ENCODE measurements at regions not wholly inside any gene's neighbourhood (a gene's known extent, or its start where the extent isn't known, plus 50 kb on each side); places are given as distances from the start of the nearest gene placed in this dataset.
"Not testable (repeated sequence)": the region's sequence is repeated elsewhere in the genome, so short reads cannot be mapped to it uniquely, and the experiment has no call there.

- DNase-seq, result no peak
Measured at GRCh38 chr1:10867914-10868598, 71.6 kb upstream of the CASZ1 start.

GRCh38 chr1:10868599-10868965 lies 72.1 kb upstream of the CASZ1 start:
- DNase-seq, result no peak

DNA sequence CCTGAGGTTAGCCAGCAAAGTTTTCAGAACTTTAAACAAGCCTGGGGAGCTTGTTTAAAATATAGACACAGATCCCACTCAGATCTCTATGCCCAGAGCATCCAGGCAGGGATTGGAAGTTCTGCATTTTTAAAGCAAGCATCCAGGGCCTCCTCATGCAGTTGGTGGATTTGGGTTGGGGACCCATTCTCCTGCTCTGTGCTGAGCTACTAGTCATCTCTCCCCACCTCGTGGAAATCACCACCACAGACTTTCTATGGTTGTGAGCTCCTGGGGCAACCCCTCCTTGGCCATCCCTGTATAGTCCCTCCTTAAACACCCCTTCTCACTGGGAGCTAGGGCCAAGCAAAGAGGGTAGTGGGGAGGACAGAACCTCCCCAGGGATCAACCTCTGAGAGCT lies 73.5 kb upstream of the CASZ1 start:
- no peak for DNase-seq

- no peak for DNase-seq
Measured at GRCh38 chr1:10870493-10871096, 74.1 kb upstream of the CASZ1 start.

GRCh38 chr1:10873189-10873588 lies 76.7 kb upstream of the CASZ1 start:
- no peak for DNase-seq

- DNase-seq, result no peak
Measured at GRCh38 chr1:10874351-10874750, 77.9 kb upstream of the CASZ1 start.

GRCh38 chr1:10877894-10878293 lies 81.4 kb upstream of the CASZ1 start:
- DNase-seq, result no peak

DNA sequence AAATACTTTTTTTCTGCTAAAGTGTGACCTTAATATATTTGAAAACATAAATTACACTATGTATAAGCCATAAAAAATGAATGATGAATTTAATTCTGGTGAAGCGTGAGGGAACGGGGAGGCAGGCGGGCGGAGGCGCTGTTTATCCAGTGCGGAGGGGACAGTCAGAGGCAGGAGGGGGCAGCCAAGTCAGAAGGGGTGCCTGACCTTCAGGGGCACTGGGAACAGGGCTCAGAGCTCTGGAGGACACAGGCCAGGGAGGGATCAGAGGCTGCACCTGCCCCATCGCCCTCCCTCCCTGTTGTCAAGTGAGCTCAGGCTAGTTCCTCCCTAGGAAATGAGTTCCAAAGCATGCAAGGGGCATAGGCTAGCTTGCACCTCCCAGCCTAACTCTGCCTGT lies 82.0 kb upstream of the CASZ1 start:
- DNase-seq, result no peak

- no peak for DNase-seq
Measured at GRCh38 chr1:10880063-10880462, 83.6 kb upstream of the CASZ1 start.

- no peak for DNase-seq
Measured at GRCh38 chr1:10881046-10881445, 84.6 kb upstream of the CASZ1 start.

DNA sequence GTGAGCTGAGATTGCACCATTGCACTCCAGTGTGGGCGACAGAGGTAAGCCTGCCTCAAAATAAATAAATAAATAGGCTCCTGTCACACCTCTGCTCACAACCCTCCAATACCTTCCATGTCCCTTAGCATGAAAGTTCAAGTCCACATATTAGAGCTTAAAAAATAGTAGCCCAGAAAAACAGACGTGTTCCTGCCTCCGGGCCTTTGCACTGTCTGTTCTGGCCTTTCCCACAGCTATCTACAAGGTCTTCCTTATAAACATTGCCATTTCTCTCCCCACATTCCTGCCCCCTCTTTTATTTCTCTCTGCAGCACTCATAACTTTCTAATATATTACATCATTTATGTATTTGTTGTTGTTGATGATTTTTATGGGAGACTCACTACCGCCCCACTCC lies 85.6 kb upstream of the CASZ1 start:
- no peak for DNase-seq

DNA sequence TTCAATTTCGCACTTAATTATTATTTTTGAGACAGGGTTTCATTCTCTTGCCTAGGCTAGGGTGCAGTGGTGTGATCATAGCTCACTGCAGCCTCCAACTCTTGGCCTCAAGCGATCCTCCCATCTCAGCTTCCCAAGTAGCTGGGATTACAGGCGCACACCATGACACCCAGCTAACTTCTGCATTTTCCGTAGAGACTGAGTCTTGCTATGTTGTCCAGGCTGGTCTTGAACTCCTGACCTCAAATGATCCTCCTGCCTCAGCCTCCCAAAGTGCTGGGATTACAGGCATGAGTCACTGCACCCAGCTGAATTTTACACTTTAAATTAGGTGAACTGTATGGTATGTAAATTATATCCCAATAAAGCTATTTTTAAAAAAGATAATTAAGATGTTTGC lies 90.6 kb upstream of the CASZ1 start:
- DNase-seq, result not testable (repeated sequence)

DNA sequence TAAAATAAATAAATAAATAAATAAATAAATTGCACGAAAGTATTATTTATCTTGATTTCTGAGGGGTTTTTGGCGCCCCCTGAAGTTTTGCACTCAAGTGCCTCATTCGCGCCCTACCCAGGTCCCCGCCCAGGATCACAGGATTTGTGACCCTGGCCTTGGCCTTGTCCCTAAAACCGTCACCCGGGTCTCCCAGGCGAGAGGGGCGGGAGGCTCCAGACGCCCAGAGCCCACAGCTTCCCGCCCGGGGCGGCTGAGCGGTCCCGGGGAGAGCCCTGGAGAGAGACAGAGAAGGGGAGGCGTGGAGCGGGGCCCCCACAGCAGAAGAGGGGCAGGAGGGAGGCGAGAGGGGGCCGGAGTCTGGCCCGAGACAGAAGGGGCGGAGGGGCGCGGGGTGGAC lies 91.8 kb upstream of the CASZ1 start:
- no peak for DNase-seq

- no peak for DNase-seq
Measured at GRCh38 chr1:10888791-10889649, 92.6 kb upstream of the CASZ1 start.

GRCh38 chr1:10889650-10890353 lies 93.4 kb upstream of the CASZ1 start:
- no peak for DNase-seq

GRCh38 chr1:10890491-10891071 lies 94.1 kb upstream of the CASZ1 start:
- no peak for DNase-seq

DNA sequence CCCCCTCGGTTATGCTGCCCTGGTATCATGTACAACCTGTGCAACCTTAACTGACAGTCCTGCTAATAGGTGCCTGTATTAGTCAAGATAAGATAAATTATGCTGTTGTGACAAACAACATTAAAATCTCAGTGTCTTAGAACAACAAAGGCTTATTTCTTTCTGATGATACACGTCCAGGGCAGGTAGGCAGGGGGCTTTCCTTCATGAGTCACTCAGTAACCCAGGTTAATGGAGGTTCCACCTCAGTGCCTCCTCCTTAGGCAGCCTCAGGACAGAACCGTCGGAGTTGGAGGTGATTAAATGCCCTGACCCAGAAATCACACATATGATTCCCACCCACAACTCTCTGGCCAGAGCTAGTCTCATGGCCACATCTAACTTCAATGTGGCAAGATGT lies 94.6 kb upstream of the CASZ1 start:
- DNase-seq, result no peak

- DNase-seq, result no peak
Measured at GRCh38 chr1:10892138-10893065, 96.0 kb upstream of the CASZ1 start.

DNA sequence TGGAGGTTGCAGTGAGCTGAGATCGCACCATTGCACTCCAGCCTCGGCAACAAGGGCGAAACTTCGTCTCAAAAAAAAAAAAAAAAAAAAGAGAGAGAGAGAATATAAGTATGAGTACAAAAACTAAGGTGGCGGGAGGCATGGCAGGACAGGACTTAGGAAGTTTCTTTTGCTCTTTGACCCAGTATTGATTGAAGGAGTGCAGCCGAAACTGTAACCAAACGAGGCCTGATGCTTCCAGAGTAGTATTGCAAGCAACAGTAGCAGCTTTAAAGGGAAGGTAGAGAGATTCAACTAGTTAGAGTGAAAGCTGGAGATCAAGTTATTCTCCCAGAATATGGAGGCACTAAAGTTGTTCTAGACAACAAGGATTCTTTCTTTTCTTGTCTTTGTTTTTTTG lies 99.2 kb upstream of the CASZ1 start:
- DNase-seq, result no peak

DNA sequence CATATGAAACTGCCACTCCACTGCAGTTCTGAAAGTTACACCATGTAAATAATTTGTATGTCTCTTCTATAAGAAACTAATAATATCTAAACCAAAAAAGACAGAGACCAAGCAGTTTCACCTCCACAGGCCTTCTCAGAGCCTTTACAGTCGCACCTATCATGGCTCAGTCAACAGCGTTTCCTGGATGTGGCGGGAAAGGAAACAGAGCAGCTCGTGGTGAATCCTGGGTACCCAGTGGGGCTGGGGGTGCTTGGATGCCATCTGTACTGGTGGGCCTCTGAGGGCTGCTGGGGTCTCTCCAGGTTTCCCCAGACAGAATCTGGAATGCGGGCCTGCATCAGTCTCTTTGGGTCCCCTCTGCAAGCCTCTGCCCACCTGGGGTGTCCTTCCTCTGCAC lies 100.2 kb upstream of the CASZ1 start:
- no peak for DNase-seq

GRCh38 chr1:10897321-10897980 lies 101.0 kb upstream of the CASZ1 start:
- DNase-seq, result no peak
